Spleen (tissue), 11 donors: ENCODE measurements at regions not wholly inside any gene's neighbourhood (a gene's known extent, or its start where the extent isn't known, plus 50 kb on each side); places are given as distances from the start of the nearest gene placed in this dataset.

Experiments
- DNase-seq: peaks from one replicate; pipeline ENCODE4 v3.0.0-alpha.2; 2020
- H3K27ac ChIP-seq, 8 donors: fragments of 200-600 bp; sonication (generic) in 7 of 8; 1 replicate in 4 of 8; 2 replicates in 4 of 8; pipeline versions ENCODE4 v1.5.0 to v1.8.0; 2016 to 2021; ENCODE audit warnings: inconsistent platforms in 4 of 8, mild to moderate bottlenecking in 4 of 8, moderate library complexity in 1 of 8
- H3K27me3 ChIP-seq, 7 donors: fragments of 200-600 bp; sonication (generic) in 6 of 7; replicated peaks in 1 of 7; 1 replicate in 4 of 7; 2 replicates in 3 of 7; pipeline versions ENCODE4 v1.5.0 to v1.8.0; 2016 to 2021; ENCODE audit warnings: inconsistent platforms in 3 of 7, mild to moderate bottlenecking in 1 of 7
- H3K36me3 ChIP-seq, 6 donors: fragments of 200-600 bp; sonication (generic) in 5 of 6; 1 replicate in 4 of 6; 2 replicates in 2 of 6; pipeline versions ENCODE4 v1.5.0 to v1.8.0; 2016 to 2021; ENCODE audit warnings: inconsistent platforms in 2 of 6
- H3K4me1 ChIP-seq, 6 donors: fragments of 200-600 bp; sonication (generic) in 5 of 6; 1 replicate in 3 of 6; 2 replicates in 3 of 6; pipeline versions ENCODE4 v1.5.0 to v1.8.0; 2016 to 2021; ENCODE audit warnings: inconsistent platforms in 3 of 6
- H3K4me3 ChIP-seq, 8 donors: fragments of 200-600 bp; sonication (generic) in 7 of 8; 1 replicate in 4 of 8; 2 replicates in 4 of 8; pipeline versions ENCODE4 v1.5.0 to v1.8.0; 2016 to 2021; ENCODE audit warnings: inconsistent platforms in 4 of 8, mild to moderate bottlenecking in 4 of 8, moderate library complexity in 2 of 8
- H3K9me3 ChIP-seq, 8 donors: fragments of 200-600 bp; sonication (generic) in 7 of 8; 1 replicate in 4 of 8; 2 replicates in 4 of 8; pipeline versions ENCODE4 v1.5.0 to v1.8.0; 2016 to 2021; ENCODE audit warnings: inconsistent platforms in 4 of 8
- CTCF ChIP-seq, 11 experiments: fragments of 200-600 bp in 7 of 11; fragments of 450-650 bp in 4 of 11; sonication (generic) in 4 of 11; IDR thresholded peaks in 8 of 11; conservative IDR thresholded peaks in 3 of 11; 1 replicate in 7 of 11; 2 replicates in 4 of 11; pipeline versions ENCODE4 v1.4.0 to v1.8.0; 2016 to 2021; ENCODE audit warnings: antibody characterized with exemption in 11 of 11, inconsistent platforms in 4 of 11, mild to moderate bottlenecking in 1 of 11
- POLR2A ChIP-seq, 3 donors: fragments of 450-650 bp; IDR thresholded peaks; one replicate each; pipeline ENCODE4 v1.5.1; 2017; ENCODE audit warnings: antibody characterized with exemption in 3 of 3, mild to moderate bottlenecking in 1 of 3
- POLR2AphosphoS5 ChIP-seq, 3 donors: sonication (generic); formaldehyde crosslinking; IDR thresholded peaks; one replicate each; pipeline ENCODE4 v1.5.1; 2017; ENCODE audit warnings: antibody characterized with exemption in 3 of 3
- WGBS, 5 donors: extraction: QIAGEN DNeasy Blood & Tissue Kit in 3 of 5; methylation state at CpG; one replicate each; pipeline versions ENCODE4 v1.1.5 to v1.1.7; 2013 to 2018; 5-methylcytosine and 5-hydroxymethylcytosine counted together
- intact Hi-C: fragments of 100-400 bp; cut with DNase I; formaldehyde crosslinking; loops from one replicate; pipeline ENCODE4 v1.15.0; 2023; ENCODE audit warnings: low total_unique reads
- donor health status: healthy with polysubstance abuse.
- donor health status: DM: no; HTN: no; CAD: no; lungs with moderate emphysema.
- donor health status: DM: no; HTN: no; CAD: no.
- donor health status: Bipolar disorder and iron deficiency.
- donor health status: healthy.
- donor health status: DM: no; HTN: no; CAD: no.
- donor health status: DM: yes; HTN: yes; CAD: no.

- Histone ChIP-seq H3K27ac (no peak overlapping the region), H3K27me3 (no peaks in the 10 kb centered on the region), H3K4me1 (no peaks in the 10 kb centered on the region), H3K36me3 (no peaks in the 10 kb centered on the region), H3K4me3 (no peak overlapping the region), H3K9me3 (no peaks in the 10 kb centered on the region)
- intact Hi-C loops = no loop called here
- TF ChIP-seq CTCF (IDR thresholded peaks at IDR 0.05 in 8 of 11, conservative IDR thresholded peaks at IDR 0.05 in 3 of 11) = no peak
- no peak for TF ChIP-seq POLR2AphosphoS5 (IDR thresholded peaks at IDR 0.05)
- TF ChIP-seq POLR2A (IDR thresholded peaks at IDR 0.05) = no peak
- WGBS, 5 donors = 76 to 94% (median 83%) methylated on average over 1 of the region's 1 CpG
- DNase-seq = no peak
These were observed 76.9 kb upstream of the RIT2 start for GRCh38 chr18:43192408-43192807.

GRCh38 chr18:43181711-43182110, 66.2 kb upstream of the RIT2 start:
- TF ChIP-seq CTCF (IDR thresholded peaks at IDR 0.05 in 8 of 11, conservative IDR thresholded peaks at IDR 0.05 in 3 of 11) (no peak), POLR2A (IDR thresholded peaks at IDR 0.05) (no peak), POLR2AphosphoS5 (IDR thresholded peaks at IDR 0.05) (no peak)
- WGBS, 5 donors = 16 to 80% (median 44%) methylated on average over 2 of the region's 2 CpGs
- no peaks in the 10 kb centered on the region for H3K27me3 ChIP-seq
- DNase-seq = no peak
- H3K4me1 ChIP-seq = no peaks in the 10 kb centered on the region
- no peaks in the 10 kb centered on the region for H3K36me3 ChIP-seq
- intact Hi-C loops = no loop called here
- no peak overlapping the region for H3K27ac ChIP-seq
- no peaks in the 10 kb centered on the region for H3K9me3 ChIP-seq
- H3K4me3 ChIP-seq = no peak overlapping the region

- Histone ChIP-seq H3K27ac (no peak overlapping the region), H3K27me3 (no peaks in the 10 kb centered on the region), H3K36me3 (no peaks in the 10 kb centered on the region), H3K9me3 (no peaks in the 10 kb centered on the region), H3K4me1 (no peaks in the 10 kb centered on the region), H3K4me3 (no peak overlapping the region)
- 78 to 87% (median 86%) methylated on average over 2 of the region's 2 CpGs for WGBS, 5 donors
- no peak for TF ChIP-seq CTCF (IDR thresholded peaks at IDR 0.05 in 8 of 11, conservative IDR thresholded peaks at IDR 0.05 in 3 of 11)
- TF ChIP-seq POLR2A (IDR thresholded peaks at IDR 0.05) = no peak
- no peak for TF ChIP-seq POLR2AphosphoS5 (IDR thresholded peaks at IDR 0.05)
- no peak for DNase-seq
- intact Hi-C loops = no loop called here
These were observed 65.3 kb upstream of the RIT2 start for GRCh38 chr18:43180814-43181213.

- Histone ChIP-seq H3K4me1 (no peaks in the 10 kb centered on the region), H3K27me3 (no peaks in the 10 kb centered on the region), H3K4me3 (no peak overlapping the region), H3K36me3 (no peaks in the 10 kb centered on the region), H3K9me3 (peaks cover 0 to 11% (median 0%) of the 10 kb centered on the region in 8 donors), H3K27ac (no peak overlapping the region)
- intact Hi-C loops = no loop called here
- no peak for DNase-seq
- no peak for TF ChIP-seq CTCF (IDR thresholded peaks at IDR 0.05 in 8 of 11, conservative IDR thresholded peaks at IDR 0.05 in 3 of 11)
- no peak for TF ChIP-seq POLR2AphosphoS5 (IDR thresholded peaks at IDR 0.05)
- TF ChIP-seq POLR2A (IDR thresholded peaks at IDR 0.05) = no peak
- 84 to 93% (median 88%) methylated on average over 2 of the region's 2 CpGs for WGBS, 5 donors
These were observed 59.8 kb upstream of the RIT2 start for GRCh38 chr18:43175257-43175656.
